Loucy (cell line): ENCODE measurements at regions not wholly inside any gene's neighbourhood (a gene's known extent, or its start where the extent isn't known, plus 50 kb on each side); places are given as distances from the start of the nearest gene placed in this dataset.

Experiments
- H2AFZ ChIP-seq: fragments of 200-600 bp; sonication (generic); 2 replicates; pipeline ENCODE4 v1.6.0; 2016; ENCODE audit warnings: antibody characterized with exemption, mild to moderate bottlenecking, low read length, moderate library complexity
- H3F3A ChIP-seq: fragments of 200-600 bp; 2 replicates; pipeline ENCODE4 v1.6.0; 2016; ENCODE audit warnings: antibody characterized with exemption, low read depth, mild to moderate bottlenecking
- H3K27me3 ChIP-seq: fragments of 200-600 bp; sonication (generic); 2 replicates; pipeline ENCODE4 v1.6.1; 2014; ENCODE audit warnings: low read length, mild to moderate bottlenecking; ENCODE audit not compliant: insufficient read depth, poor library complexity, severe bottlenecking
- H3K36me3 ChIP-seq: fragments of 200-600 bp; sonication (generic); 2 replicates; pipeline ENCODE4 v1.6.1; 2016; ENCODE audit warnings: low read length; ENCODE audit not compliant: insufficient read depth
- H3K4me1 ChIP-seq: fragments of 200-600 bp; sonication (generic); 2 replicates; pipeline ENCODE4 v1.5.1; 2014; ENCODE audit warnings: low read length, mild to moderate bottlenecking; ENCODE audit not compliant: insufficient read depth, poor library complexity, severe bottlenecking
- H3K4me2 ChIP-seq: fragments of 200-600 bp; sonication (generic); 2 replicates; pipeline ENCODE4 v1.6.0; 2014; ENCODE audit warnings: antibody characterized with exemption, low read length, low read depth, mild to moderate bottlenecking; ENCODE audit not compliant: poor library complexity, severe bottlenecking
- H3K4me3 ChIP-seq: fragments of 200-600 bp; sonication (generic); 2 replicates; pipeline ENCODE4 v1.5.1; 2014; ENCODE audit warnings: low read length, mild to moderate bottlenecking, mixed read lengths; ENCODE audit not compliant: poor library complexity, severe bottlenecking
- H3K79me2 ChIP-seq: fragments of 200-600 bp; sonication (generic); 2 replicates; pipeline ENCODE4 v1.6.1; 2014; ENCODE audit warnings: low read length; ENCODE audit not compliant: insufficient read depth
- H3K9ac ChIP-seq: fragments of 200-600 bp; sonication (generic); 2 replicates; pipeline ENCODE4 v1.6.0; 2014; ENCODE audit warnings: mild to moderate bottlenecking, low read depth, low read length, moderate library complexity; ENCODE audit not compliant: poor library complexity, severe bottlenecking
- H3K9me2 ChIP-seq: fragments of 200-600 bp; sonication (generic); replicated peaks from 2 replicates; pipeline ENCODE4 v1.6.1; 2016; ENCODE audit warnings: low read depth, low read length, mixed read lengths
- H3K9me3 ChIP-seq: fragments of 200-600 bp; sonication (generic); 2 replicates; pipeline ENCODE4 v1.6.1; 2014; ENCODE audit warnings: mild to moderate bottlenecking, antibody characterized with exemption, low read length, low read depth; ENCODE audit not compliant: insufficient read depth
- H4K20me1 ChIP-seq: fragments of 200-600 bp; sonication (generic); 2 replicates; pipeline ENCODE4 v1.6.0; 2014; ENCODE audit warnings: antibody characterized with exemption, low read length, mild to moderate bottlenecking; ENCODE audit not compliant: insufficient read depth, poor library complexity, severe bottlenecking
- CTCF ChIP-seq: fragments of 200-600 bp; sonication (generic); conservative IDR thresholded peaks from 2 replicates; pipeline ENCODE4 v1.5.1; 2014; ENCODE audit warnings: mild to moderate bottlenecking, antibody characterized with exemption, low read length
- EZH2phosphoT487 ChIP-seq: fragments of 200-600 bp; IDR thresholded peaks from 2 replicates; pipeline ENCODE4 v1.6.1; 2018; ENCODE audit warnings: antibody characterized with exemption, mild to moderate bottlenecking, moderate library complexity, borderline replicate concordance

GRCh38 chr2:198597648-198598047, 793.3 kb downstream of the PLCL1 start:
- Histone ChIP-seq H3K4me2 (peak overlapping the region; percentile 23), H3K9me3 (no peaks in the 10 kb centered on the region), H3K27me3 (no peaks in the 10 kb centered on the region), H3F3A (no peaks in the 10 kb centered on the region), H3K4me1 (peaks cover 44% of the 10 kb centered on the region), H3K36me3 (no peaks in the 10 kb centered on the region), H3K9me2 (no peaks in the 10 kb centered on the region), H3K9ac (no peak overlapping the region), H2AFZ (no peak overlapping the region), H3K4me3 (no peak overlapping the region), H4K20me1 (no peaks in the 10 kb centered on the region), H3K79me2 (no peaks in the 10 kb centered on the region)
- no peak for TF ChIP-seq EZH2phosphoT487
- no peak for TF ChIP-seq CTCF

- H3K4me2 ChIP-seq: peak overlapping the region; percentile 23
- TF ChIP-seq CTCF (no peak), EZH2phosphoT487 (no peak)
Observed at GRCh38 chr2:198596985-198597384, 792.6 kb downstream of the PLCL1 start.

GRCh38 chr2:198595721-198596120, 791.3 kb downstream of the PLCL1 start:
- Histone ChIP-seq H3K4me1 (peaks cover 44% of the 10 kb centered on the region), H3K36me3 (no peaks in the 10 kb centered on the region), H3K4me2 (no peak overlapping the region), H4K20me1 (no peaks in the 10 kb centered on the region), H3K79me2 (no peaks in the 10 kb centered on the region), H2AFZ (no peak overlapping the region), H3K27me3 (no peaks in the 10 kb centered on the region), H3K9ac (no peak overlapping the region), H3K9me3 (no peaks in the 10 kb centered on the region), H3K4me3 (no peak overlapping the region), H3K9me2 (no peaks in the 10 kb centered on the region), H3F3A (no peaks in the 10 kb centered on the region)
- TF ChIP-seq EZH2phosphoT487: no peak
- TF ChIP-seq CTCF: no peak

More at GRCh38 chr2:198596985-198597384, 792.6 kb downstream of the PLCL1 start:
- Histone ChIP-seq H4K20me1 (no peaks in the 10 kb centered on the region), H3K27me3 (no peaks in the 10 kb centered on the region), H2AFZ (no peak overlapping the region), H3K9me3 (no peaks in the 10 kb centered on the region), H3K9me2 (no peaks in the 10 kb centered on the region), H3K4me3 (no peak overlapping the region), H3F3A (no peaks in the 10 kb centered on the region), H3K4me1 (peaks cover 44% of the 10 kb centered on the region), H3K9ac (no peak overlapping the region), H3K79me2 (no peaks in the 10 kb centered on the region), H3K36me3 (no peaks in the 10 kb centered on the region)
